HCT116 (cell line): ENCODE measurements at regions not wholly inside any gene's neighbourhood (a gene's known extent, or its start where the extent isn't known, plus 50 kb on each side); places are given as distances from the start of the nearest gene placed in this dataset.

Source experiments
- ATAC-seq: fragments of 200-7000 bp; cut with Tn5 transposase; 2 replicates; pipeline ENCODE4 v1.9.1; 2020; ENCODE audit warnings: mild to moderate bottlenecking, moderate library complexity
- BruUV-seq: library from RNA; stranded (reverse); fragments of 400-500 nt; replicated peaks from 2 replicates; lab custom pipeline; 2021; lab: Mats Ljungman, UMichigan
- CTCF ChIA-PET: fragments of 300-600 bp; sonication (Branson Sonifier 250); formaldehyde crosslinking; loops from one replicate; lab custom pipeline; 2021; ENCODE audit warnings: antibody characterized with exemption; lab: Charles Lee
- POLR2A ChIA-PET: fragments of 300-600, 350-600 bp; sonication (Branson Sonifier 250); formaldehyde crosslinking; loops from one replicate; lab custom pipeline; 2021; ENCODE audit warnings: antibody characterized with exemption; lab: Charles Lee
- RAD21 ChIA-PET, 2 experiments: fragments of 300-600 bp; sonication (Branson Sonifier 250); formaldehyde crosslinking; loops; one replicate each; lab custom pipeline; 2023; ENCODE audit warnings: low total read pairs in 2 of 2; ENCODE audit not compliant: uncharacterized antibody in 2 of 2, unreplicated experiment in 2 of 2, low non-redundant PET in 1 of 2; lab: Charles Lee
- DNase-seq: peaks from one replicate; pipeline ENCODE4 v3.0.0-alpha.2; 2010; ENCODE audit warnings: low read depth, low spot score
- H2AFZ ChIP-seq: fragments of 200-600 bp; shearing (Covaris generic), sonication (generic); 2 replicates; pipeline ENCODE4 v1.6.1; 2017; ENCODE audit warnings: low read depth, mixed run types, mixed read lengths, antibody characterized with exemption, low read length; ENCODE audit not compliant: poor library complexity, severe bottlenecking
- H3K27ac ChIP-seq: 2 replicates; pipeline ENCODE4 v1.5.1; 2012; ENCODE audit warnings: low read depth, low read length
- H3K27me3 ChIP-seq: fragments of 200-600 bp; sonication (generic); 2 replicates; pipeline ENCODE4 v1.6.1; 2016; ENCODE audit warnings: mixed run types, low read length, mixed read lengths; ENCODE audit not compliant: insufficient read depth
- H3K36me3 ChIP-seq, 2 experiments: fragments of 200-500 bp in 1 of 2; fragments of 200-600 bp in 1 of 2; sonication (Bioruptor generic) in 1 of 2; sonication (generic) in 1 of 2; 2 replicates each; pipeline versions ENCODE4 v1.5.1 to v1.6.1; 2014 to 2016; ENCODE audit warnings: low read length in 2 of 2, inconsistent platforms in 1 of 2, mixed read lengths in 1 of 2, mixed run types in 1 of 2; ENCODE audit not compliant: insufficient read depth in 2 of 2, control insufficient read depth in 1 of 2
- H3K4me1 ChIP-seq, 2 experiments: fragments of 200-600 bp in 1 of 2; sonication (generic) in 1 of 2; 2 replicates each; pipeline versions ENCODE4 v1.5.1 to v1.6.1; 2012 to 2017; ENCODE audit warnings: low read length in 2 of 2, inconsistent platforms in 1 of 2, mild to moderate bottlenecking in 1 of 2, mixed read lengths in 1 of 2, mixed run types in 1 of 2, moderate library complexity in 1 of 2; ENCODE audit not compliant: insufficient read depth in 2 of 2, control insufficient read depth in 1 of 2
- H3K4me2 ChIP-seq: fragments of 200-600 bp; sonication (generic); 2 replicates; pipeline ENCODE4 v1.6.1; 2017; ENCODE audit warnings: mixed run types, low read length, mixed read lengths
- H3K4me3 ChIP-seq, 2 experiments: fragments of 200-600 bp in 1 of 2; sonication (generic) in 1 of 2; replicated peaks in 1 of 2; 2 replicates each; pipeline ENCODE4 v1.5.1; 2011 to 2016; ENCODE audit warnings: low read length in 2 of 2, control low read depth in 1 of 2, low read depth in 1 of 2, mild to moderate bottlenecking in 1 of 2, mixed read lengths in 1 of 2, mixed run types in 1 of 2
- H3K79me2 ChIP-seq: fragments of 200-600 bp; sonication (generic); 2 replicates; pipeline ENCODE4 v1.6.1; 2017; ENCODE audit warnings: mild to moderate bottlenecking, mixed run types, low read length, moderate library complexity, mixed read lengths; ENCODE audit not compliant: insufficient read depth
- H3K9ac ChIP-seq: fragments of 200-600 bp; sonication (generic); 2 replicates; pipeline ENCODE4 v1.6.1; 2016; ENCODE audit warnings: low read length, mixed read lengths
- H3K9me2 ChIP-seq: fragments of 200-600 bp; sonication (generic), shearing (Covaris generic); 2 replicates; pipeline ENCODE4 v1.6.1; 2017; ENCODE audit warnings: mixed run types, mild to moderate bottlenecking, moderate library complexity; ENCODE audit not compliant: insufficient read depth
- H3K9me3 ChIP-seq, 2 experiments: fragments of 200-500 bp in 1 of 2; fragments of 200-600 bp in 1 of 2; sonication (Bioruptor generic) in 1 of 2; sonication (generic) in 1 of 2; 2 replicates each; pipeline ENCODE4 v1.6.1; 2014 to 2017; ENCODE audit warnings: low read length in 2 of 2, mixed read lengths in 2 of 2, inconsistent platforms in 1 of 2, low read depth in 1 of 2, mild to moderate bottlenecking in 1 of 2, mixed run types in 1 of 2, moderate library complexity in 1 of 2; ENCODE audit not compliant: control insufficient read depth in 1 of 2, insufficient read depth in 1 of 2
- H4K20me1 ChIP-seq: fragments of 200-600 bp; sonication (generic), shearing (Covaris generic); 2 replicates; pipeline ENCODE4 v1.6.1; 2017; ENCODE audit warnings: mixed run types, mild to moderate bottlenecking, moderate library complexity; ENCODE audit not compliant: insufficient read depth
- EGR1 ChIP-seq: IDR thresholded peaks from 2 replicates; pipeline ENCODE4 v1.6.1; 2012; ENCODE audit warnings: low read depth
- ELF1 ChIP-seq: IDR thresholded peaks from 2 replicates; pipeline ENCODE4 v1.6.1; 2012; ENCODE audit warnings: low read depth, borderline replicate concordance
- EZH2 ChIP-seq: fragments of 200-600 bp; sonication (generic); IDR thresholded peaks from 2 replicates; pipeline ENCODE4 v1.6.1; 2017; ENCODE audit warnings: antibody characterized with exemption, mixed run types
- EZH2phosphoT487 ChIP-seq: fragments of 200-600 bp; IDR thresholded peaks from 2 replicates; pipeline ENCODE4 v1.6.1; 2018; ENCODE audit warnings: antibody characterized with exemption, borderline replicate concordance
- POLR2A ChIP-seq: IDR thresholded peaks from 2 replicates; pipeline ENCODE4 v1.7.0; 2011; ENCODE audit warnings: borderline replicate concordance; ENCODE audit not compliant: insufficient read depth, insufficient read length; ENCODE audit errors: extremely low read depth
- SIN3A ChIP-seq: IDR thresholded peaks from 2 replicates; pipeline ENCODE4 v1.6.1; 2012; ENCODE audit warnings: low read depth
- SRF ChIP-seq: IDR thresholded peaks from 2 replicates; pipeline ENCODE4 v1.6.1; 2012; ENCODE audit warnings: low read depth
- TCF7L2 ChIP-seq: IDR thresholded peaks from 2 replicates; pipeline ENCODE4 v1.7.0; 2011; ENCODE audit warnings: borderline replicate concordance, inconsistent platforms; ENCODE audit not compliant: insufficient read depth, insufficient read length; ENCODE audit errors: extremely low read depth
- ZFX ChIP-seq: fragments of 450-650 bp; IDR thresholded peaks from 2 replicates; pipeline ENCODE4 v1.6.1; 2017
- intact Hi-C: fragments of 100-400 bp; cut with micrococcal nuclease; formaldehyde crosslinking; loops from 2 replicates; pipeline ENCODE4 v1.10.0; 2022
- TF ChIP-seq, protein P1 (sequence below), 3 experiments: fragments of 200-600 bp in 1 of 3; sonication (generic) in 1 of 3; IDR thresholded peaks in 2 of 3; conservative IDR thresholded peaks in 1 of 3; 2 replicates each; pipeline ENCODE4 v1.5.1; 2012 to 2017; ENCODE audit warnings: low read depth in 2 of 3, low read length in 2 of 3, antibody characterized with exemption in 1 of 3, borderline replicate concordance in 1 of 3, control low read depth in 1 of 3, mild to moderate bottlenecking in 1 of 3, mixed read lengths in 1 of 3, mixed run types in 1 of 3, moderate library complexity in 1 of 3; ENCODE audit not compliant: insufficient read depth in 1 of 3
- TF ChIP-seq, protein P2 (sequence below): IDR thresholded peaks from 2 replicates; pipeline ENCODE4 v1.6.1; 2012
- TF ChIP-seq, protein P3 (sequence below): IDR thresholded peaks from 2 replicates; pipeline ENCODE4 v1.6.1; 2011; ENCODE audit warnings: mild to moderate bottlenecking, low read length, moderate library complexity; ENCODE audit not compliant: insufficient replicate concordance; ENCODE audit errors: extremely low read depth

DNA sequence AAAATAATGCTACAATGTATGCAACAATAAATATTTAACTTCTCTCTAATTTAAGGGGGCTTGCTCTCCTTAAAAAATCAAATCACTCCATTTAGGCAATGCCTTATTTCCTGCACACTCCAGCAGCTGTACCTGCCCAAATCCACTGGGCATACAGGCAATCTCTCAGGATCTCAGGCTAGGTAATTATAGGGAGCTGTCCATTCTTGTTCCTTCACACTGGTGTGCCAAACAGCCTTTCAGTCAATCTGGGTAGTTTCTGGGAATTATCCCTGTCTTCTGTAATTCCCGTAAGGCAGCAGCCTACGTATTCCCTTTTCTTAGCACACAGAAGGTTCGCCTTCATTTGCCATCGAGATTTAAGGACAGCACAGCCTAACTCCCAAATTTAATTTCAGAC is 922.6 kb upstream of the SLIT2 start (continued):
- TF ChIP-seq EZH2phosphoT487, result no peak

DNA sequence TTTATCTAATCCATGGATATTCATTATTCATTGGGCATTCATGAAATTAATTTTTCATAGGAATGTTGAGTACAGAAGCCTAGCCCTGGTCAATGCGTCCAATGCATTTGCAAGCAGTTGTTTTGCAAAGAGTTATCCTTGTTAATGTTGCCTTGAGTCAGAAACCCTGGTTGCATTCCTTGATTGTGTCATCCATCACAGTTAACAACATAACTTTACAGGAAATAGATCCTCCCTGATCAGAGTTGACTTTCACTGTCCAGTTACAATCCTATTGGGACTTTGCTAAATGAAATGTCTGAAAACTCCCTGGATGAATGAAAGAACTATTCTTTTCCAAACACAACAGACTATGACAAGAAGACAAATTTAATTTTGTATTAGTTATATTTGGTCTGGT is 924.3 kb upstream of the SLIT2 start:
- Histone ChIP-seq H2AFZ (no peak overlapping the region), H3K27ac (no peak overlapping the region), H3K9ac (no peak overlapping the region), H3K4me1 (no peaks in the 10 kb centered on the region), H3K4me2 (no peak overlapping the region), H3K27me3 (no peaks in the 10 kb centered on the region), H3K36me3 (no peaks in the 10 kb centered on the region), H3K9me3 (no peaks in the 10 kb centered on the region; a peak in 1 of 4 replicates), H3K4me3 (no peak overlapping the region), H3K79me2 (no peaks in the 10 kb centered on the region), H4K20me1 (no peaks in the 10 kb centered on the region), H3K9me2 (no peaks in the 10 kb centered on the region)
- DNase-seq (no peak), ATAC-seq (no peak)
- no TSS peak for BruUV-seq
- no peak for TF ChIP-seq POLR2A
- TF ChIP-seq ZFX, result no peak
- no peak for TF ChIP-seq ELF1
- no peak for TF ChIP-seq TCF7L2
- no peak for TF ChIP-seq EGR1
- no peak for TF ChIP-seq SRF
- TF ChIP-seq, protein P1, sequence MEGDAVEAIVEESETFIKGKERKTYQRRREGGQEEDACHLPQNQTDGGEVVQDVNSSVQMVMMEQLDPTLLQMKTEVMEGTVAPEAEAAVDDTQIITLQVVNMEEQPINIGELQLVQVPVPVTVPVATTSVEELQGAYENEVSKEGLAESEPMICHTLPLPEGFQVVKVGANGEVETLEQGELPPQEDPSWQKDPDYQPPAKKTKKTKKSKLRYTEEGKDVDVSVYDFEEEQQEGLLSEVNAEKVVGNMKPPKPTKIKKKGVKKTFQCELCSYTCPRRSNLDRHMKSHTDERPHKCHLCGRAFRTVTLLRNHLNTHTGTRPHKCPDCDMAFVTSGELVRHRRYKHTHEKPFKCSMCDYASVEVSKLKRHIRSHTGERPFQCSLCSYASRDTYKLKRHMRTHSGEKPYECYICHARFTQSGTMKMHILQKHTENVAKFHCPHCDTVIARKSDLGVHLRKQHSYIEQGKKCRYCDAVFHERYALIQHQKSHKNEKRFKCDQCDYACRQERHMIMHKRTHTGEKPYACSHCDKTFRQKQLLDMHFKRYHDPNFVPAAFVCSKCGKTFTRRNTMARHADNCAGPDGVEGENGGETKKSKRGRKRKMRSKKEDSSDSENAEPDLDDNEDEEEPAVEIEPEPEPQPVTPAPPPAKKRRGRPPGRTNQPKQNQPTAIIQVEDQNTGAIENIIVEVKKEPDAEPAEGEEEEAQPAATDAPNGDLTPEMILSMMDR (IDR thresholded peaks at IDR 0.05 in 2 of 3, conservative IDR thresholded peaks at IDR 0.05 in 1 of 3; ENCODE audit: borderline replicate concordance in 1 of 3, insufficient read depth in 1 of 3, low read depth in 2 of 3, low read length in 2 of 3), result no peak
- TF ChIP-seq, protein P2, sequence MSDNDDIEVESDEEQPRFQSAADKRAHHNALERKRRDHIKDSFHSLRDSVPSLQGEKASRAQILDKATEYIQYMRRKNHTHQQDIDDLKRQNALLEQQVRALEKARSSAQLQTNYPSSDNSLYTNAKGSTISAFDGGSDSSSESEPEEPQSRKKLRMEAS, result no peak
- no peak for TF ChIP-seq EZH2
- TF ChIP-seq, protein P3, sequence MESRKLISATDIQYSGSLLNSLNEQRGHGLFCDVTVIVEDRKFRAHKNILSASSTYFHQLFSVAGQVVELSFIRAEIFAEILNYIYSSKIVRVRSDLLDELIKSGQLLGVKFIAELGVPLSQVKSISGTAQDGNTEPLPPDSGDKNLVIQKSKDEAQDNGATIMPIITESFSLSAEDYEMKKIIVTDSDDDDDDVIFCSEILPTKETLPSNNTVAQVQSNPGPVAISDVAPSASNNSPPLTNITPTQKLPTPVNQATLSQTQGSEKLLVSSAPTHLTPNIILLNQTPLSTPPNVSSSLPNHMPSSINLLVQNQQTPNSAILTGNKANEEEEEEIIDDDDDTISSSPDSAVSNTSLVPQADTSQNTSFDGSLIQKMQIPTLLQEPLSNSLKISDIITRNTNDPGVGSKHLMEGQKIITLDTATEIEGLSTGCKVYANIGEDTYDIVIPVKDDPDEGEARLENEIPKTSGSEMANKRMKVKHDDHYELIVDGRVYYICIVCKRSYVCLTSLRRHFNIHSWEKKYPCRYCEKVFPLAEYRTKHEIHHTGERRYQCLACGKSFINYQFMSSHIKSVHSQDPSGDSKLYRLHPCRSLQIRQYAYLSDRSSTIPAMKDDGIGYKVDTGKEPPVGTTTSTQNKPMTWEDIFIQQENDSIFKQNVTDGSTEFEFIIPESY, result no peak
- no peak for TF ChIP-seq SIN3A
- ChIA-PET POLR2A (no interaction called here), CTCF (no interaction called here), RAD21 (no interaction called here)
- intact Hi-C loops, result no loop called here
